ENCODE measurements at regions not wholly inside any gene's neighbourhood (a gene's known extent, or its start where the extent isn't known, plus 50 kb on each side); places are given as distances from the start of the nearest gene placed in this dataset.
"Not testable (repeated sequence)": the region's sequence is repeated elsewhere in the genome, so short reads cannot be mapped to it uniquely, and the experiment has no call there.

- DNase-seq, result no peak
These were observed 177.1 kb downstream of the DMAC1 start for GRCh38 chr9:7622481-7622880.

DNA sequence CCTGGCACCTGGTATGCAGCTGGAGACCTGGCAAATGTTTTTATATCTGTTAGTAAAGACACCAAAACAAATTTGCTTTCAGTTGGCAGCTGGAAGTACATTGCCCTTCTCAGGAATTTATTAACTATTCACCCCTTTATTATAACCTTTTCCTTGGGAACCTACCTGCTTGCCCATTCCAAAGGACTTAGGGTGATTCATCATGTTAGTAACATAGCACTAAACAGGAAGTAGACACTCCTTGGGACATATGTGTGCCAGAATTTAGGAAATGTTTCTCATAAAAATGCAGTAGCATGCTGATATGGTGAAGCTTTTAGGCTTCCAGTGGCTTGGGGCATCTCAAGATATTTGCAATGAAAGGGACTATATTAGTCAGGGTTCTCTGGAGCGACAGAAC lies 184.2 kb downstream of the DMAC1 start:
- DNase-seq, result no peak

DNA sequence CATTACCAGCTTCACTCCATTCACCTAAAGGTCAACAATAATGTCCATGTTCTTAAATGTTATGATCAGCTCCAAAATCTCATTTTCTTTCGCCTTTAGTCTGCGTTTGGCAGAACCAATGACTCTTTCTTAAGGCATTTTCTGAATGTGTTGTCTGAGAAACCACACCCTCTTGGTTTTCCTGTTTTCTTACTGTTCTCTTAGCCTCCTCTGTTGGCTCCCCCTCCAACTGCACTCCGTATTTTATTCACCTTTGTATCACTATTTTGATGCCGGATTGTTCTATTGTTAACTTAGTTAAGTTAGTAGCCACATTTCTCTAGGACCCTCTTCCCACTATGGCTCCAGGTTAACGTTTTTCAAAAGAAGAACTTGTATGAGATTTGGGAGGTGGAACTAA lies 185.6 kb downstream of the DMAC1 start:
- no peak for DNase-seq

DNA sequence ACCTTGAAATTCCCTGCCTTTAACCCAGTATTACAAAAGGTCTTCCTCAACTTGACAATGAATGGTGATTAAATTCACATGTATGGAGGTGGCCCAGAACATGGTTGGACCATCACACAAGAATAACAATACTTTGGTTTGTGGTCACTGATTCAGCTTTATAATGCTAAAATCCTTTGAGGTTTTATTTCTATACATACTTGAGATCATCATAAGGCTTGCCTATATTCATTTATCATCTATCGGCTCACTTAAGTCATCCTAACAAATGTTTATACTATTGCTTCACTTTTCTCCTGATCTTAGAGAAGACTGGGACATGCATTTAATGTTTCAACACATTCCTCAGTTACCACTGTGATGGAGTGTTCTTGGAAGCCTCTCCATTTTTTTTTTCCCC lies 191.3 kb downstream of the DMAC1 start:
- no peak for DNase-seq

DNA sequence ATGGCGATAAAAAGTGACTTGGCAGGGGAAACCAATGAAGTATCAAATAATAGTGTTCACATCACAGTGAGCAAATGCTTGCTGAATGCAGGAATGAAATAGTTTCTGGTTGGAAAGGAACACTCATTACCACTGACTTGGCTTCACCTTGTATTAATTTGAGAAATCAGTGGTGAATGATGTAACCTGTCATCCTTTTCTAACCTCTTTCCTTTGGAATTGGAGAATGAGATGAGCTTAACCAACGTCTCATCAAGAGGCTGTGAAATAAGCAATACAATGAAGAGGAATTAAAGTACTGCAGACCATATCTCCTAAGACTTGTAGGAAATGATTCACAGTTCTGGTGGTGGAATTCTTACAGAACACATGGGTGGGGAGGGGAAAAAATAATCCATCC lies 192.2 kb downstream of the DMAC1 start:
- no peak for DNase-seq

GRCh38 chr9:7606591-7606990 lies 193.0 kb downstream of the DMAC1 start:
- DNase-seq, result no peak

GRCh38 chr9:7601739-7602138 lies 197.8 kb downstream of the DMAC1 start:
- DNase-seq, result no peak

DNA sequence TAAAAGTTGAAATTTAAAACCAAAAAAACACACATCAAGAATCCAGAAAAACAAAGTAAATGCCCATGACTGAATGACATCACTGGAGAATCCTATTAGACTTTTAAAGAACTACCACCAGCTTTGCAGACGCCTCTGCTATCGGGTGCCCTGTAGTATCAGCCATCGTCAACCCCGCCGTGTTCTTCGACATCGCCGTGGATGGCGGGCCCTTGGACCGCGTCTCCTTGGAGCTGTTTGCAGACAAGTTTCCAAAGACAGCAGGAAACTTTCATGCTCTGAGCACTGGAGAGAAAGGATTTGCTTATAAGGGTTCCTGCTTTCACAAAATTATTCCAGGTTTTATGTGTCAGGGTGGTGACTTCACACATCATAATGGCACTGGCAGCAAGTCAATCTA lies 201.9 kb downstream of the DMAC1 start:
- no peak for DNase-seq

DNA sequence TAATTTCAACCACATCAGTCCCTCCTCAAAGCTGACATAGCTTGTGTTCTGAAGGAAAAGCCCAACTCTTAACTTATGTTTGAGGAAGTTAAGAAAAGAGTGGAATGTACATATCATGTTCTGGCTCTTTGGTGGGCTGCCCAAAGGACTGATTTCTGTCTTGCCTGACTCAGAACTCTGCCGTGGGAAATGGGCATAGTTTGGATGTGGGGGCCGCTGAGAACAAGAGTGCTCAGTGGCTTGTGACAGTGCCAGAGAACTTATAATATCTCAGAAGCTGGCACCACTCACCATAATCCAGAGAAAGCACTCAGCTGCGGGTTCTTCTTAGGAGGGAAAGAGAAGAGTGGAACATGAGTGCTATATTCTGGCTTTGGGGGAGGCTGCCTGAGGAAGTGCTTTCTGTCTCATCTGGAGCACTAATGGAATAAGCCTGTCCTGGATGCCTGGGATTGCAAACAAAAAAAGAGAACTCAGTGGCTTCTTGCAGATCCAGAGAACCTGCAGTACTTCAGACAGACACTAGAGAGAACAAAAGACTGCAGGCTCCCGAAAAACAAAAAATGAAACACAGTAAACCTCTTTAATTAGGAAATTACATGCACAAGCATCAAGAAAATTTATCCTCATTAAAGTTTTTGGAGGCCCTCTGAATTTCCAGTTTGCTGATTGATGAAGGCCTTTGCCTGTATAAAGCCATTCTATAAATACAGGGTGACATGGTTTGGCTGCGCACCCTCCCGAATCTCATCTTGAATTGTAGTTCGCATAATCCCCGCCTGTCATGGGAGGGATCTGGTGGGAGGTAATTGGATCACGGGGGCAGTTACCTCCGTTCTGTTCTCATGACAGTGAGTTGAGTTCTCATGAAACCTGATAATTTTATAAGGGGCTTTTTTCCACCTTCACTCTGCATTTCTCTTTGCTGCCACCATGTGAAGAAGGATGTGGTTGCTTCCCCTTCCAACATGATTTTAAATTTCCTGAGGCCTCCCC lies 207.0 kb downstream of the DMAC1 start:
- DNase-seq, result no peak

DNA sequence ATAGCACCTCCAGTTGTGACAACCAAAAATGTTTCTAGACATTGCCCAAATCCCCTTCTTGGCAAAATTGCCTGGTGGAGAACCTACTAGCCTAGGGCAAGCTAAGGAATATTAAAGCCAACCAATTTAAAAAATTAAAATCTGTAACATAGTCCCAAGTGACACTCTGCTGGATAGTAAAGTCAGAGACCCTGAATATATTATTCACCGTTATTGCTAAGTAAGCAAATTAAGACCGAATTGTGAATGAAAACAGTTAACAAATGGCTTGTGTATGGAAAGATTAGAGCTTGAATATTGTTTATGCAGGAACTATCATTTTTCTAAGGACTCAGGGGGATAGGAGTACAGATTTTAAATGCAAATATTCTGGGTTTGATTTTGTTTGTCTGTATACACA lies 208.1 kb downstream of the DMAC1 start:
- no peak for DNase-seq

- no peak for DNase-seq
These were observed 219.0 kb downstream of the DMAC1 start for GRCh38 chr9:7580568-7580967.

DNA sequence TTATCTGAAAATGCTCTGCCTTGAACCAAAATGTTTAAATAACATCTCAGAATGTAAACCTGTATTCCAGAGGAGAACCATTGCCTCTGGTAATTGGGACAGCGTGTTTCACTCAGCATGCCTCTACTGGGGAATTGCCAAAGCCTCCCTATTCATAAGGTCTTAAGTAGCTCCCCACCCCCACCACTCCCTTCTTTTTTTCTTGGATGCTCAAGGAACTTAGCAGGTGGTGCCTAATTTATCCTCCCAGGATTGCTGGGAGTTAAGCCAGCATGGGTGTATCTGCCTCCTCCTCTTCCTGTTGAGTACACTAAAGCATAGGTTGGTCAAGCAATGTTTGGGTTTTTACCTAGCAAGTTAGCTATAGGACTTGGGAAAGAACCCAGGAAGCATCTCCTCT lies 220.2 kb downstream of the DMAC1 start:
- DNase-seq, result no peak

DNA sequence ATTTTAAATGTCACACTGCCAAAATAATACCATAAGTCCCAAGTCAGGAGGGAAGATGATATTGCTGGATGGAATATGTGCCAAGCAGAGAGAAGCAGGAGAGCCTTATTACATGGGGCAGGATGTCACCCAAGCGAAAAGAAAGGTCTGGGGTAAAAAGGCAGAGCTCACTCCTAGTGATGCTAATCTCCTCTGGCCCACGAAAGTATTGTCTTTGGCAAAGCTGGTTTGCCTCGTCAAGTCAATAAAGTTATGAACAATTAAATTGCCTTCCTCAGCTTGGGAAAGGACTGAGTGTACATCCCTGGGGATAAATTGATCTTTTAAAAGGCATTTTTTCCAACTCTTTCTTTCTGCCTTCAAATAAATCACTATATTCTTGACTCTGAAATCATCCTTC lies 220.6 kb downstream of the DMAC1 start:
- no peak for DNase-seq

DNA sequence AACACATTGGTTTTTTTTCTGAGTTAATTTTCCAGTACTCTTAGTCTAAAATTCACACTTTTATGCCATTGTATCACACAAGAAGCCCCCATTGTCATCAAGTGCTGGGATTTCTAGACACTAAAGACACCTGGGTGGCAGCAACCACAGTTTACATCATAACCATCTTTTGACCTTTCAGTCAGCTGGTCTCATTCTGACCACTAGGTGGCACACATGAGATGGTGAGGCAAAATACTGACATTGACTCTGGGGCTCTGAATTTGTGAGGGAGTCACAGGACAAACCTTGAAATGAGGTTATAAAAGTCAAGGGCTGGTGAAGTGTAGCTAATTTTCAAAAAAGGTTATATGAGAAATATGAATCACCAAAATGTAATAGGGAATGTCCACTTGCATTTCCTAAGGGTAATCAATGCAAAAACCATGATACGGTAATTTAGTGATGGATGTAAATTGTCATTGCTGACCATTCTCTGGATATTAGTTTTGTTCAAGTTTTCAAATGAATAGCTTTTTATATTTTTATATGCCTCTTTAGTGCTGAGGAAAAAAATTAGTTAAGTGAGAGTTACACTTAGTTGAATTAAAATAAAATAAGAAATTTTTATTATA lies 229.4 kb downstream of the DMAC1 start:
- DNase-seq, result peak; percentile 30

- DNase-seq, result no peak
These were observed 231.9 kb downstream of the DMAC1 start for GRCh38 chr9:7567687-7568086.

DNA sequence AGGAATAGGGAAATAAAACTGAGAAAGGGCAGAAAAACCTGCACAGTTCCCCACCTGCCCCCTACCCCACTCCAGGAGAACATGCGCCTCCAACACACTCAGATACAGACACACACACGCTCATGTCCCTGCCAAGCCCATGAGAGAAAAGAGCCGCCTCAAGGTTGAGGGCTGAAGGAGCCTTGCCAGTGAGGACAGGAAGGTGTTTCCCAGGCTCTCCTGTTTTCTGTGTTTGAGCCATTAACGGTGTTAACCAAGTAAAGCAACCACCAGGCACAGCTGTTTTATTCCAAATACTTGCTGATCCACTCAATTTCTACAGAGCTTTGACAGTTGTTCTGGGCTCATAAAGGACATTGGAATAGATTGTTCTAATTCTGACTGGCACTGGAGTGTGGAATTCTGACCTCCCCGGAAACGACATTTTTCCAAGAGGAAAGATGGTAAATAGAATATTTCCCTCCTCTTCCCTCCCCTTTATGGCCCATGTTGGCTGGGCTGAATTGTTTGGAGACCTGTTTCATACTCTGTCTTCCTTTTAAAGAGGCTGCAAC lies 238.0 kb downstream of the DMAC1 start:
- no peak for DNase-seq

- no peak for DNase-seq
These were observed 238.8 kb downstream of the DMAC1 start for GRCh38 chr9:7560669-7561305.

DNA sequence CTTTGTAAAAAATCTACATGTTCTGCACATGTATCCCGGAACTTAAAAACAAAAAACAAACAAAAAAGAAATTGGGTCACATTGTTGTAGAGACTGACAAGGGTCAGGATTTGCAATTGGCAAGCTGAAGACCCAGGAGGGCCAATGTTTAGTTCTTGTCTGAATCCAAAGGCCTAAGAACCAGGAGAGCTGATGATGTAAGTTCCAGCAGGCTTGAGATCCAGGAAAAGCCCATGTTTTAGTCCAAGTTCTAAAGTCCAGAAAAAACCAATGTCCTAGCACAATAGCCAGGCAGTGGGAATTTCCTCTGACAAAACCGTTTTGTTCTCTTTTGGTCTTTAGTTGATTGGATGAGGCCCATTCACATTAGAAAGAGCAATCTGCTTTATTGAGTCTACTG lies 244.9 kb downstream of the DMAC1 start:
- no peak for DNase-seq

DNA sequence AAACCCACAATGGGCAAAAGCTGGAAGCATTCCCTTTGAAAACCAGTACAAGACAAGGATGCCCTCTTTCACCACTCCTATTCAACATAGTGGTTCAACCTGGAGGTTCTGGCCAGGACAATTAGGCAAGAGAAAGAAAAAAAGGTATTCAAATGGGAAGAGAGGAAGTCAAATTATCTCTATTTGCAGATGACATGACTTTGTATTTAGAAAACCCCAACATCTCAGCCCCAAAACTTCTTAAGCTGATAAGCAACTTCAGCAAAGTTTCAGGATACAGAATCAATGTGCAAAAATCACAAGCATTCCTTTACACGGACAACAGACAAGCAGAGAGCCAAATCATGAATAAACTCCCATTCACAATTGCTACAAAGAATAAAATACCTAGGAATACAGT lies 246.9 kb downstream of the DMAC1 start:
- DNase-seq, result not testable (repeated sequence)

- no peak for DNase-seq
These were observed 250.3 kb downstream of the DMAC1 start for GRCh38 chr9:7549249-7549648.

- no peak for DNase-seq
These were observed 253.3 kb downstream of the DMAC1 start for GRCh38 chr9:7546261-7546660.

DNA sequence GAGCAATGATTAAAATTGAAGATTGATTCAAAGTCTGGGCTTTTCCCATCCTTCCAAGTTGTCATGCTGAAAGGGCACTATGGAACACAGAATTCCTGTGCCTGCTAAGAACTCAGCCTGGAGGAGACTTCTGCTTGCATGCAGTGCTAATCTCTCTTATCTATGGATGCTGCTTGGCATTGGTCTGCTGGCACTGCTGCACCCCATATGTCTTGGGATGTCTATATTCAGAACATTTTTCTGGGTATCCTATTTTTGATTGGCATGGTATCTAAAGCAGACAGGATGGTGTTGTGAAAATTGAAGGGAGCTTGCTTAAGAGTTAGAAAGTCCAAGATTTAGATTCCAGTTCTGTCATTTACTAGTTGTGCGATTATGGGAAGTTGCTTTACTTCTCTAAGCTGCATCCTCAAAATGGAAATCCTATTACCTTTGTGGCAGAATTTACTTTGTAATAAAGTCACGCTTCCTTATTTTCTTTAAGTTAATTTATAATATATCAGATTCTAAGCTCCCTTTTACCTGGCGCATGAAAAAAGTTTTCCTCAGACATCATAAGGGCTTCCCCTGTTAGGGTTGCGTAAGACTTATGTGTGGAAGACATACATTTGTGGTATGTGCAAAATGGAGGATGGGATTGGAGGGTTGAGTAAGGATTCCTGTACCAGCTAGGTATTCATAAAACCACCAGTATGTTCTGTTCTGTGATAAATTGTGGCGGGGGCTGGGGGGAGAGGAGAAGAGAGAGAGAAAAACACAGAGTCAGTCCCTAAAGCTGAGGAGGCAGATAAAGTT lies 254.0 kb downstream of the DMAC1 start:
- no peak for DNase-seq

- no peak for DNase-seq
These were observed 256.9 kb downstream of the DMAC1 start for GRCh38 chr9:7542693-7543092.
